K562 (cell line): ENCODE measurements at regions not wholly inside any gene's neighbourhood (a gene's known extent, or its start where the extent isn't known, plus 50 kb on each side); places are given as distances from the start of the nearest gene placed in this dataset.

ENCODE experiments used
- ATAC-seq: fragments of 200-7000 bp; cut with Tn5 transposase; 3 replicates; pipeline ENCODE4 v1.9.1; 2020; ENCODE audit warnings: moderate library complexity
- BruUV-seq: library from RNA; stranded (reverse); fragments of 400-500 nt; replicated peaks from 2 replicates; lab custom pipeline; 2021; lab: Mats Ljungman, UMichigan
- CTCF ChIA-PET: fragments of 300-600 bp; formaldehyde crosslinking; extraction: SDS; loops from one replicate; lab custom pipeline; 2021; ENCODE audit warnings: low intra/inter-chr PET ratio; lab: Yijun Ruan, JAX
- POLR2A ChIA-PET: fragments of 300-600, 350-650 bp; sonication (Branson Sonifier 250); formaldehyde crosslinking; extraction: SDS; loops from one replicate; lab custom pipeline; 2021; ENCODE audit warnings: antibody characterized with exemption, inconsistent platforms; lab: Yijun Ruan, JAX
- DNase-seq, 4 experiments: peaks; one replicate each; pipeline versions ENCODE4 v3.0.0 to v3.0.0-alpha.2; 2011 to 2018; ENCODE audit warnings: low spot score in 3 of 4, mixed read lengths in 3 of 4; ENCODE audit errors: extremely low read depth in 1 of 4
- FAIRE-seq: peaks from 2 replicates; lab custom pipeline; 2011; peaks lifted over from hg19 to GRCh38; lab: Jason Lieb, UNC
- H2AFZ ChIP-seq: 2 replicates; pipeline ENCODE4 v1.6.0; 2011; ENCODE audit warnings: low read depth, low read length, control low read depth, inconsistent platforms
- H3K27ac ChIP-seq: fragments of 200-600 bp; 3 replicates; pipeline ENCODE4 v1.8.0; 2011; ENCODE audit warnings: low read depth, mild to moderate bottlenecking, control low read depth, inconsistent platforms, low read length, moderate library complexity, mixed read lengths; ENCODE audit errors: extremely low read depth
- H3K27me3 ChIP-seq, 2 experiments: fragments of 300-600 bp in 1 of 2; 2 replicates in 1 of 2; 3 replicates in 1 of 2; pipeline versions ENCODE4 v1.6.0 to v1.8.0; 2011; ENCODE audit warnings: inconsistent platforms in 2 of 2, low read length in 2 of 2, mild to moderate bottlenecking in 1 of 2, mixed read lengths in 1 of 2, moderate library complexity in 1 of 2; ENCODE audit not compliant: control insufficient read depth in 2 of 2, insufficient read depth in 2 of 2
- H3K36me3 ChIP-seq: fragments of 300-600 bp; 3 replicates; pipeline ENCODE4 v1.8.0; 2011; ENCODE audit warnings: mild to moderate bottlenecking, low read length, inconsistent platforms; ENCODE audit not compliant: control insufficient read depth, insufficient read depth
- H3K4me1 ChIP-seq, 2 experiments: fragments of 200-600 bp in 1 of 2; replicated peaks in 1 of 2; 2 replicates in 1 of 2; 3 replicates in 1 of 2; pipeline versions ENCODE4 v1.5.1 to v1.8.0; 2011; ENCODE audit warnings: inconsistent platforms in 2 of 2, low read length in 2 of 2, mild to moderate bottlenecking in 1 of 2, mixed read lengths in 1 of 2, moderate library complexity in 1 of 2; ENCODE audit not compliant: control insufficient read depth in 2 of 2, insufficient read depth in 2 of 2
- H3K4me2 ChIP-seq: 2 replicates; pipeline ENCODE4 v1.6.1; 2011; ENCODE audit warnings: low read length, control low read depth, inconsistent platforms, mixed read lengths; ENCODE audit not compliant: insufficient read depth
- H3K4me3 ChIP-seq: fragments of 200-600 bp; sonication (generic), shearing (Covaris generic); 2 replicates; pipeline ENCODE4 v1.5.1; 2016; ENCODE audit warnings: control low read depth, inconsistent platforms
- H3K79me2 ChIP-seq: fragments of 200-600 bp; 3 replicates; pipeline ENCODE4 v1.8.0; 2011; ENCODE audit warnings: low read length, inconsistent platforms; ENCODE audit not compliant: control insufficient read depth, insufficient read depth
- H3K9ac ChIP-seq, 2 experiments: 2 replicates each; pipeline versions ENCODE4 v1.6.0 to v1.6.1; 2011; ENCODE audit warnings: low read depth in 2 of 2, low read length in 2 of 2, control low read depth in 1 of 2, inconsistent platforms in 1 of 2, mild to moderate bottlenecking in 1 of 2, mixed read lengths in 1 of 2; ENCODE audit not compliant: insufficient read depth in 1 of 2
- H3K9me1 ChIP-seq: one replicate; pipeline ENCODE4 v1.6.0; 2011; ENCODE audit warnings: inconsistent platforms, mild to moderate bottlenecking, low read length, moderate library complexity; ENCODE audit not compliant: control insufficient read depth, insufficient read depth
- H3K9me3 ChIP-seq: replicated peaks from 2 replicates; pipeline ENCODE4 v1.5.1; 2011; ENCODE audit warnings: low read depth, low read length, inconsistent platforms; ENCODE audit not compliant: control insufficient read depth, insufficient read depth
- H4K20me1 ChIP-seq: replicated peaks from 2 replicates; pipeline ENCODE4 v1.6.1; 2011; ENCODE audit warnings: low read length, inconsistent platforms, mixed read lengths; ENCODE audit not compliant: control insufficient read depth, insufficient read depth
- CHD4 ChIP-seq: fragments of 200-600 bp; sonication (generic); IDR thresholded peaks from 3 replicates; pipeline ENCODE4 v1.6.1; 2012; ENCODE audit warnings: low read depth, mild to moderate bottlenecking, mixed read lengths, low read length, inconsistent platforms; ENCODE audit not compliant: insufficient read depth, insufficient replicate concordance, poor library complexity, severe bottlenecking
- DMBX1 ChIP-seq: fragments of 250-450 bp; sonication (Bioruptor Pico); IDR thresholded peaks from 2 replicates; pipeline ENCODE4 v1.8.0; 2022; ENCODE audit warnings: inconsistent platforms, mild to moderate bottlenecking, moderate library complexity, borderline replicate concordance
- MECOM ChIP-seq: fragments of 250-450 bp; sonication (Bioruptor Pico); IDR thresholded peaks from 2 replicates; pipeline ENCODE4 v1.8.0; 2022; ENCODE audit warnings: inconsistent platforms
- NBN ChIP-seq: fragments of 450-650 bp; IDR thresholded peaks from 2 replicates; pipeline ENCODE4 v1.6.1; 2016; ENCODE audit warnings: low read depth, mild to moderate bottlenecking
- RFX5 ChIP-seq: IDR thresholded peaks from 2 replicates; pipeline ENCODE4 v1.6.1; 2011; ENCODE audit warnings: low read depth, mild to moderate bottlenecking, improper control_type of control experiment, low read length
- TFAM ChIP-seq: fragments of 250-450 bp; sonication (Bioruptor Pico); conservative IDR thresholded peaks from 2 replicates; pipeline ENCODE4 v1.5.0; 2021; ENCODE audit warnings: mild to moderate bottlenecking, moderate library complexity
- ZC3H4 ChIP-seq: sonication (generic); formaldehyde crosslinking; IDR thresholded peaks from 2 replicates; pipeline ENCODE4 v1.9.0; 2021; ENCODE audit warnings: missing genetic modification reagents, borderline replicate concordance
- ZNF224 ChIP-seq: sonication (generic); formaldehyde crosslinking; IDR thresholded peaks from 2 replicates; pipeline ENCODE4 v1.8.0; 2022; ENCODE audit warnings: mild to moderate bottlenecking, missing genetic modification reagents
- ZNF354B ChIP-seq: fragments of 250-450 bp; sonication (Bioruptor Pico); IDR thresholded peaks from 2 replicates; pipeline ENCODE4 v1.4.0; 2020
- WGBS: fragments of 100-300 bp; shearing (Covaris generic); methylation state at CpG from one replicate; pipeline ENCODE4 v1.1.6; 2016; ENCODE audit warnings: low coverage, mixed read lengths; ENCODE audit not compliant: insufficient coverage; ENCODE audit errors: missing lambda C conversion rate; 5-methylcytosine and 5-hydroxymethylcytosine counted together
- in situ Hi-C: fragments of 300-500 bp; cut with MboI; formaldehyde crosslinking; loops from 4 replicates; pipeline ENCODE4 v1.15.0; 2018; ENCODE audit warnings: inconsistent platforms, mixed read lengths
- intact Hi-C: fragments of 100-400 bp; cut with micrococcal nuclease; formaldehyde crosslinking; loops from 2 replicates; pipeline ENCODE4 v1.14.2; 2022
- TF ChIP-seq, protein P1 (sequence below): fragments of 250-450 bp; sonication (Bioruptor Pico); IDR thresholded peaks from 2 replicates; pipeline ENCODE4 v1.5.0; 2021; ENCODE audit warnings: mild to moderate bottlenecking, borderline replicate concordance
- TF ChIP-seq, protein P2 (sequence below): fragments of 250-450 bp; sonication (Bioruptor Pico); IDR thresholded peaks from 2 replicates; pipeline ENCODE4 v1.5.0; 2021

DNA sequence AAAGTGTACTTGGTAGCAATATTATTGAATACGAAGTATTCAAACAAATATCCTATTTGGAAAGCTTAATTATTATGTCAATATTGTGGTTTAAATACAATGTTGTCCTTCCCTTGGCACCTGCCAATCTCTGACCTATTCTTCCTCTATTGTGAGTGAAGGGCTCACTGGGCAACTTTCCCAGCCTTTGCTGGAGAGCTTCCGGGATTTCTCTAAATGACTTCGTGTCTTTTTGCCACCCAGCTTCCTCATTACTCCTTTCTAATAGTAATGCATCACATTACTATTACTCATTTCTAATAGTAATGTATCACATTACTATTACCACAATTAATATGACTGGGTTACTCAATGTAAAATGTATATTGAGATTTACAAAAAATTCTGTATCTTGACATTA lies 880.6 kb downstream of the BRINP3 start:
- DNase-seq (no peak), FAIRE-seq (no peak), ATAC-seq (no peak)
- no peaks in the 10 kb centered on the region for H3K9me3 ChIP-seq
- POLR2A ChIA-PET = no interaction called here
- TF ChIP-seq, protein P1, sequence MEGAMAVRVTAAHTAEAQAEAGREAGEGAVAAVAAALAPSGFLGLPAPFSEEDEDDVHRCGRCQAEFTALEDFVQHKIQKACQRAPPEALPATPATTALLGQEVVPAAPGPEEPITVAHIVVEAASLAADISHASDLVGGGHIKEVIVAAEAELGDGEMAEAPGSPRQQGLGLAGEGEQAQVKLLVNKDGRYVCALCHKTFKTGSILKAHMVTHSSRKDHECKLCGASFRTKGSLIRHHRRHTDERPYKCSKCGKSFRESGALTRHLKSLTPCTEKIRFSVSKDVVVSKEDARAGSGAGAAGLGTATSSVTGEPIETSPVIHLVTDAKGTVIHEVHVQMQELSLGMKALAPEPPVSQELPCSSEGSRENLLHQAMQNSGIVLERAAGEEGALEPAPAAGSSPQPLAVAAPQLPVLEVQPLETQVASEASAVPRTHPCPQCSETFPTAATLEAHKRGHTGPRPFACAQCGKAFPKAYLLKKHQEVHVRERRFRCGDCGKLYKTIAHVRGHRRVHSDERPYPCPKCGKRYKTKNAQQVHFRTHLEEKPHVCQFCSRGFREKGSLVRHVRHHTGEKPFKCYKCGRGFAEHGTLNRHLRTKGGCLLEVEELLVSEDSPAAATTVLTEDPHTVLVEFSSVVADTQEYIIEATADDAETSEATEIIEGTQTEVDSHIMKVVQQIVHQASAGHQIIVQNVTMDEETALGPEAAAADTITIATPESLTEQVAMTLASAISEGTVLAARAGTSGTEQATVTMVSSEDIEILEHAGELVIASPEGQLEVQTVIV (CRISPR knock-in tag) = no peak
- TF ChIP-seq DMBX1 (CRISPR knock-in tag) = no peak
- no peak overlapping the region for H2AFZ ChIP-seq
- no peaks in the 10 kb centered on the region for H3K9me1 ChIP-seq
- no peak overlapping the region for H3K4me3 ChIP-seq
- no peaks in the 10 kb centered on the region for H3K36me3 ChIP-seq
- intact Hi-C loops (no loop called here), in situ Hi-C loops (no loop called here)
- BruUV-seq = no TSS peak
- no peaks in the 10 kb centered on the region for H3K27me3 ChIP-seq
- H3K79me2 ChIP-seq = no peaks in the 10 kb centered on the region
- H3K4me2 ChIP-seq = no peak overlapping the region
- no peak overlapping the region for H3K27ac ChIP-seq
- WGBS = 0% methylated on average over 3 of the region's 3 CpGs
- H4K20me1 ChIP-seq = no peaks in the 10 kb centered on the region
- H3K4me1 ChIP-seq = no peaks in the 10 kb centered on the region
- no peak overlapping the region for H3K9ac ChIP-seq
- CTCF ChIA-PET = no interaction called here

DNA sequence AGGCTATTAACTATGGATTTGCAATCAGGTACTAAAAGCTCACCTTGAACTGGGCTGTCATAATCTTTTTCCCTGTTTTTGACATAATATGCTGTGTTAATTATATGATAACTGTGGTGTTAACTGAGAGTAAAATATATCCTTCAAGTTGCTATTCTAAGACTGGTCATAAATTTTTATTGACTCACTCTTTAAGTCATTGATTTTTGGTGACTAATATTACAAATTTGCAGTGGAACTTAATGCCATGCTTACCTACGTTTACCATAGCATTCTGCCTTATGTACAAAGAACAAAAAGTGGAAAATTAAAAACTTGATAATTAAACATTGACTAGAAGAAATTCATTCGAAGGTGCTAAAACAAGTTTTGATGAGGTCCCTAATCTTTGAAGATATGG lies 872.4 kb downstream of the BRINP3 start:
- H3K27ac ChIP-seq = no peak overlapping the region
- DNase-seq = no peak
- H3K27me3 ChIP-seq = no peaks in the 10 kb centered on the region
- 0 out of 2 replicates have a peak, but pooled peaks cover 3% of the 10 kb centered on the region for H3K9me3 ChIP-seq
- ChIA-PET POLR2A (no interaction called here), CTCF (no interaction called here)
- H4K20me1 ChIP-seq = no peaks in the 10 kb centered on the region
- no TSS peak for BruUV-seq
- in situ Hi-C loops = no loop called here
- WGBS = 0% methylated on average over 2 of the region's 2 CpGs
- FAIRE-seq = no peak
- no peak overlapping the region for H2AFZ ChIP-seq
- ATAC-seq = no peak
- H3K79me2 ChIP-seq = no peaks in the 10 kb centered on the region
- intact Hi-C loops = no loop called here
- no peak overlapping the region for H3K4me3 ChIP-seq
- no peak overlapping the region for H3K4me2 ChIP-seq
- H3K36me3 ChIP-seq = no peaks in the 10 kb centered on the region
- no peaks in the 10 kb centered on the region for H3K9me1 ChIP-seq
- no peak overlapping the region for H3K9ac ChIP-seq
- H3K4me1 ChIP-seq = no peaks in the 10 kb centered on the region
- no peak for TF ChIP-seq RFX5
- no peak for TF ChIP-seq ZC3H4 (CRISPR knock-in tag)
- no peak for TF ChIP-seq TFAM (CRISPR knock-in tag)
- no peak for TF ChIP-seq CHD4
- no peak for TF ChIP-seq MECOM (CRISPR knock-in tag)
- no peak for TF ChIP-seq ZNF224 (CRISPR knock-in tag)
- TF ChIP-seq, protein P2, sequence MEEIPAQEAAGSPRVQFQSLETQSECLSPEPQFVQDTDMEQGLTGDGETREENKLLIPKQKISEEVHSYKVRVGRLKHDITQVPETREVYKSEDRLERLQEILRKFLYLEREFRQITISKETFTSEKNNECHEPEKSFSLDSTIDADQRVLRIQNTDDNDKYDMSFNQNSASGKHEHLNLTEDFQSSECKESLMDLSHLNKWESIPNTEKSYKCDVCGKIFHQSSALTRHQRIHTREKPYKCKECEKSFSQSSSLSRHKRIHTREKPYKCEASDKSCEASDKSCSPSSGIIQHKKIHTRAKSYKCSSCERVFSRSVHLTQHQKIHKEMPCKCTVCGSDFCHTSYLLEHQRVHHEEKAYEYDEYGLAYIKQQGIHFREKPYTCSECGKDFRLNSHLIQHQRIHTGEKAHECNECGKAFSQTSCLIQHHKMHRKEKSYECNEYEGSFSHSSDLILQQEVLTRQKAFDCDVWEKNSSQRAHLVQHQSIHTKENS (CRISPR knock-in tag) = no peak
- TF ChIP-seq ZNF354B (CRISPR knock-in tag) = no peak
- TF ChIP-seq NBN = no peak
